ENCODE measurements at regions not wholly inside any gene's neighbourhood (a gene's known extent, or its start where the extent isn't known, plus 50 kb on each side); places are given as distances from the start of the nearest gene placed in this dataset.

DNA sequence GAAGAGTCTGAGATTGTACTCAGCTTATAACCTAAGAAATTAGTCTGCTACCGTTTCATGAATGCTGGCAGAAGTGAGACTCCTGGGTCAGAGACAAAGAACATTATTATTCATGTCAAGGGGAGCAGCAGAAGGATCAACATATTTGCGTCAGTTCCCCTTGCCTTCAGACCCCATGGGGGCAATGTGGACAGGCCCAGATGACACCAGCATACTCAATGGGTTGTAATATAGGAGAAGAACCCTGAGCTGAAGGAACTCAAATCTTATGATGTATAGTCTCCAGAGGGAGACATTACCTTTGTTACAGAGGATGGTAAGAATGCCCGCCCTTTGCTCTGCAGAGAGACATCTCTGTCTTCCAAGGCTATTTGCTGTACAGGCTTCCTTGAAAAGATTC is 384.4 kb downstream of the EPM2A start:
- no TSS peak for BruUV-seq (replicated peaks)
- Histone ChIP-seq H3K79me2 (ENCODE audit: insufficient read depth, low read length) (no peaks in the 10 kb centered on the region), H3K36me3 (replicated peaks in 1 of 2; ENCODE audit: control insufficient read depth in 1 of 2, insufficient read depth in 2 of 2, low read length in 2 of 2) (no peaks in the 10 kb centered on the region), H3K9ac (ENCODE audit: insufficient read depth, low read depth, low read length) (no peak overlapping the region), H2AFZ (ENCODE audit: low read length) (no peak overlapping the region), H3K4me2 (ENCODE audit: low read depth, low read length) (no peak overlapping the region), H3K9me3 (ENCODE audit: low read length) (no peaks in the 10 kb centered on the region), H3K4me1 (ENCODE audit: insufficient read depth, low read length) (no peaks in the 10 kb centered on the region), H3K27me3 (ENCODE audit: control insufficient read depth in 1 of 2, insufficient read depth in 2 of 2, low read length in 2 of 2) (no peaks in the 10 kb centered on the region; a peak in 2 of 5 replicates), H4K20me1 (ENCODE audit: insufficient read depth, low read length) (no peaks in the 10 kb centered on the region), H3K4me3 (replicated peaks in 1 of 3; ENCODE audit: insufficient read depth in 1 of 3, low read depth in 2 of 3, low read length in 3 of 3) (no peak overlapping the region), H3K27ac (ENCODE audit: extremely low read length, insufficient read depth, low read length) (no peak overlapping the region)
- CTCF ChIA-PET (ENCODE audit: low intra/inter-chr PET ratio, low total read pairs) = no interaction called here
- intact Hi-C loops (cut with micrococcal nuclease; ENCODE audit: unreplicated experiment) (no loop called here), in situ Hi-C loops (cut with HindIII; ENCODE audit: extremely low pct_ligation_motif_present, low pct_unique_long_range_greater_than_20kb) (no loop called here)
- POLR2A ChIA-PET = no interaction called here
- no peak for DNase-seq (ENCODE audit: low spot score)
- TF ChIP-seq ZNF280B (CRISPR knock-in tag; IDR thresholded peaks at IDR 0.05; ENCODE audit: borderline replicate concordance) (no peak), CENPT (CRISPR knock-in tag; IDR thresholded peaks at IDR 0.05; ENCODE audit: low read depth) (no peak), SALL2 (CRISPR knock-in tag; IDR thresholded peaks at IDR 0.05) (no peak), PCBP2 (optimal IDR thresholded peaks at IDR 0.05; ENCODE audit: low read depth, low read length, poor library complexity, severe bottlenecking) (no peak), FOXJ3 (CRISPR knock-in tag; IDR thresholded peaks at IDR 0.05; ENCODE audit: borderline replicate concordance) (no peak), ZMAT5 (CRISPR knock-in tag; IDR thresholded peaks at IDR 0.05; ENCODE audit: borderline replicate concordance, low read depth) (no peak), MTA3 (CRISPR knock-in tag; IDR thresholded peaks at IDR 0.05) (no peak), ATM (IDR thresholded peaks at IDR 0.05; ENCODE audit: borderline replicate concordance) (no peak), BRCA1 (CRISPR knock-in tag; IDR thresholded peaks at IDR 0.05) (no peak), TOPORS (CRISPR knock-in tag; IDR thresholded peaks at IDR 0.05) (no peak), RXRB (CRISPR knock-in tag; IDR thresholded peaks at IDR 0.05; ENCODE audit: borderline replicate concordance) (no peak), MZF1 (CRISPR knock-in tag; IDR thresholded peaks at IDR 0.05; ENCODE audit: borderline replicate concordance) (no peak)
- no peak for FAIRE-seq
- ATAC-seq = no peak
- WGBS (ENCODE audit: low lambda C conversion rate) = 34% methylated on average over 3 of the region's 3 CpGs

Measured in HepG2 (cell line).